Neuronal stem cell (in vitro differentiated cells): ENCODE measurements at regions not wholly inside any gene's neighbourhood (a gene's known extent, or its start where the extent isn't known, plus 50 kb on each side); places are given as distances from the start of the nearest gene placed in this dataset.

Experiments used
- DNase-seq: peaks from one replicate; pipeline ENCODE4 v3.0.0-alpha.2; 2013; ENCODE audit warnings: low spot score
- H2AFZ ChIP-seq: one replicate; pipeline ENCODE4 v1.6.1; 2013; ENCODE audit warnings: mild to moderate bottlenecking, low read length, inconsistent platforms
- H2AK5ac ChIP-seq: 2 replicates; pipeline ENCODE4 v1.6.1; 2013; ENCODE audit warnings: low read depth, mild to moderate bottlenecking, inconsistent platforms, low read length, moderate library complexity, mixed read lengths
- H2BK120ac ChIP-seq: 2 replicates; pipeline ENCODE4 v1.6.1; 2013; ENCODE audit warnings: low read depth, mild to moderate bottlenecking, inconsistent platforms, low read length, moderate library complexity, mixed read lengths
- H2BK12ac ChIP-seq: one replicate; pipeline ENCODE4 v1.6.1; 2013; ENCODE audit warnings: low read length, inconsistent platforms
- H2BK15ac ChIP-seq: 2 replicates; pipeline ENCODE4 v1.6.1; 2013; ENCODE audit warnings: mild to moderate bottlenecking, low read length, inconsistent platforms, mixed read lengths
- H2BK5ac ChIP-seq: one replicate; pipeline ENCODE4 v1.6.1; 2013; ENCODE audit warnings: inconsistent platforms, mild to moderate bottlenecking, low read length, moderate library complexity
- H3K14ac ChIP-seq: one replicate; pipeline ENCODE4 v1.6.1; 2013; ENCODE audit warnings: low read length, inconsistent platforms
- H3K18ac ChIP-seq: 2 replicates; pipeline ENCODE4 v1.6.1; 2013; ENCODE audit warnings: low read length, inconsistent platforms
- H3K23ac ChIP-seq: 2 replicates; pipeline ENCODE4 v1.6.1; 2013; ENCODE audit warnings: low read depth, mild to moderate bottlenecking, mixed read lengths, low read length, inconsistent platforms; ENCODE audit not compliant: poor library complexity
- H3K27ac ChIP-seq: replicated peaks from 3 replicates; pipeline ENCODE4 v1.5.1; 2013; ENCODE audit warnings: low read length, inconsistent platforms
- H3K27me3 ChIP-seq, 3 experiments: 2 replicates each; pipeline ENCODE4 v1.6.1; 2013; ENCODE audit warnings: low read length in 3 of 3, mild to moderate bottlenecking in 2 of 3, inconsistent platforms in 1 of 3, low read depth in 1 of 3, mixed read lengths in 1 of 3, moderate library complexity in 1 of 3; ENCODE audit not compliant: control insufficient read depth in 3 of 3, insufficient read depth in 3 of 3
- H3K36me3 ChIP-seq, 2 donors: replicated peaks in 1 of 2; 2 replicates each; pipeline ENCODE4 v1.6.1; 2013; ENCODE audit warnings: low read length in 2 of 2; ENCODE audit not compliant: control insufficient read depth in 2 of 2, insufficient read depth in 2 of 2
- H3K4ac ChIP-seq: 2 replicates; pipeline ENCODE4 v1.6.1; 2013; ENCODE audit warnings: inconsistent platforms, mild to moderate bottlenecking, low read length, moderate library complexity
- H3K4me1 ChIP-seq, 2 donors: 1 replicate in 1 of 2; 2 replicates in 1 of 2; pipeline ENCODE4 v1.6.1; 2013; ENCODE audit warnings: low read length in 2 of 2, low read depth in 1 of 2; ENCODE audit not compliant: control insufficient read depth in 2 of 2, insufficient read depth in 1 of 2
- H3K4me2 ChIP-seq: one replicate; pipeline ENCODE4 v1.6.1; 2013; ENCODE audit warnings: mild to moderate bottlenecking, low read length, inconsistent platforms; ENCODE audit not compliant: insufficient read depth, poor library complexity, severe bottlenecking
- H3K4me3 ChIP-seq, 2 donors: 2 replicates each; pipeline ENCODE4 v1.5.1; 2013; ENCODE audit warnings: low read length in 2 of 2, mild to moderate bottlenecking in 2 of 2, inconsistent platforms in 1 of 2, moderate library complexity in 1 of 2
- H3K79me1 ChIP-seq: one replicate; pipeline ENCODE4 v1.6.1; 2013; ENCODE audit warnings: low read depth, mild to moderate bottlenecking, inconsistent platforms, low read length, moderate library complexity
- H3K9ac ChIP-seq: one replicate; pipeline ENCODE4 v1.6.1; 2013; ENCODE audit warnings: mild to moderate bottlenecking, low read depth, low read length, inconsistent platforms; ENCODE audit not compliant: poor library complexity
- H3K9me3 ChIP-seq, 2 donors: replicated peaks in 1 of 2; 2 replicates each; pipeline versions ENCODE3 to v1.6.1; 2013; ENCODE audit warnings: low read length in 2 of 2, mild to moderate bottlenecking in 2 of 2, inconsistent platforms in 1 of 2, low read depth in 1 of 2, mixed read lengths in 1 of 2, moderate library complexity in 1 of 2; ENCODE audit not compliant: control insufficient read depth in 2 of 2, insufficient read depth in 1 of 2
- H4K8ac ChIP-seq: one replicate; pipeline ENCODE4 v1.6.1; 2013; ENCODE audit warnings: low read depth, mild to moderate bottlenecking, inconsistent platforms, low read length, moderate library complexity
- H4K91ac ChIP-seq: one replicate; pipeline ENCODE4 v1.6.1; 2013; ENCODE audit warnings: low read length, low read depth, mild to moderate bottlenecking, inconsistent platforms; ENCODE audit not compliant: poor library complexity
- WGBS, 2 donors: extraction: QIAGEN DNeasy Blood & Tissue Kit; methylation state at CpG; one replicate each; pipeline ENCODE4 v1.1.7; 2013; ENCODE audit warnings: missing lambda C conversion rate in 2 of 2, mixed read lengths in 1 of 2; ENCODE audit not compliant: insufficient read length in 2 of 2, insufficient replicate concordance in 1 of 2; ENCODE audit errors: extremely low coverage in 2 of 2; 5-methylcytosine and 5-hydroxymethylcytosine counted together

- no peak overlapping the region for H3K9ac ChIP-seq
- no peaks in the 10 kb centered on the region for H3K4me1 ChIP-seq
- no peak for DNase-seq
- no peak overlapping the region for H3K4me2 ChIP-seq
- no peak overlapping the region for H3K4ac ChIP-seq
- no peak overlapping the region for H2BK5ac ChIP-seq
- H3K23ac ChIP-seq: no peak overlapping the region
- no peak overlapping the region for H3K14ac ChIP-seq
- H3K79me1 ChIP-seq: no peaks in the 10 kb centered on the region
- no peak overlapping the region for H2BK120ac ChIP-seq
- H2BK15ac ChIP-seq: no peak overlapping the region
- WGBS, 2 donors: no CpG with 5 or more reads among the region's 8 CpGs
- H3K36me3 ChIP-seq: no peaks in the 10 kb centered on the region
- no peak overlapping the region for H4K8ac ChIP-seq
- no peak overlapping the region for H3K27ac ChIP-seq
- no peaks in the 10 kb centered on the region for H3K9me3 ChIP-seq
- no peak overlapping the region for H2AK5ac ChIP-seq
- no peak overlapping the region for H4K91ac ChIP-seq
- no peak overlapping the region for H3K18ac ChIP-seq
- H3K27me3 ChIP-seq: no peaks in the 10 kb centered on the region
- H3K4me3 ChIP-seq: no peak overlapping the region
- H2AFZ ChIP-seq: no peak overlapping the region
- no peak overlapping the region for H2BK12ac ChIP-seq
These were observed 331.7 kb downstream of the LIG4 start for GRCh38 chr13:107883561-107884175.

- Histone ChIP-seq H3K4me1 (no peaks in the 10 kb centered on the region), H4K91ac (no peak overlapping the region), H3K79me1 (no peaks in the 10 kb centered on the region), H2AK5ac (no peak overlapping the region), H2AFZ (no peak overlapping the region), H3K9ac (no peak overlapping the region), H3K4me2 (no peak overlapping the region), H3K9me3 (no peaks in the 10 kb centered on the region), H2BK5ac (no peak overlapping the region), H3K4me3 (no peak overlapping the region), H3K23ac (no peak overlapping the region), H3K36me3 (no peaks in the 10 kb centered on the region), H2BK120ac (no peak overlapping the region), H3K18ac (no peak overlapping the region), H3K27me3 (no peaks in the 10 kb centered on the region), H2BK15ac (no peak overlapping the region), H4K8ac (no peak overlapping the region), H3K14ac (no peak overlapping the region), H2BK12ac (no peak overlapping the region), H3K4ac (no peak overlapping the region), H3K27ac (no peak overlapping the region)
- no CpG with 5 or more reads among the region's 11 CpGs for WGBS, 2 donors
- no peak for DNase-seq
These were observed 332.4 kb downstream of the LIG4 start for GRCh38 chr13:107882708-107883560.

- no CpG with 5 or more reads among the region's 3 CpGs for WGBS, 2 donors
- Histone ChIP-seq H2AK5ac (no peak overlapping the region), H3K23ac (no peak overlapping the region), H3K9ac (no peak overlapping the region), H3K27me3 (no peaks in the 10 kb centered on the region), H3K4ac (no peak overlapping the region), H3K79me1 (no peaks in the 10 kb centered on the region), H3K18ac (no peak overlapping the region), H3K36me3 (no peaks in the 10 kb centered on the region), H3K4me1 (no peaks in the 10 kb centered on the region), H4K8ac (no peak overlapping the region), H3K14ac (no peak overlapping the region), H2BK120ac (no peak overlapping the region), H2BK15ac (no peak overlapping the region), H2BK5ac (no peak overlapping the region), H2AFZ (no peak overlapping the region), H2BK12ac (no peak overlapping the region), H3K4me3 (no peak overlapping the region), H4K91ac (no peak overlapping the region), H3K27ac (no peak overlapping the region), H3K4me2 (no peak overlapping the region), H3K9me3 (no peaks in the 10 kb centered on the region)
- no peak for DNase-seq
These were observed 334.0 kb downstream of the LIG4 start for GRCh38 chr13:107881362-107881761.

- Histone ChIP-seq H2AK5ac (no peak overlapping the region), H3K23ac (no peak overlapping the region), H3K79me1 (no peaks in the 10 kb centered on the region), H2AFZ (no peak overlapping the region), H4K91ac (no peak overlapping the region), H3K9me3 (no peaks in the 10 kb centered on the region), H3K27ac (no peak overlapping the region), H3K4me2 (no peak overlapping the region), H3K4me3 (no peak overlapping the region), H3K4me1 (no peaks in the 10 kb centered on the region), H3K27me3 (peaks cover 0 to 18% (median 0%) of the 10 kb centered on the region in 3 experiments), H3K9ac (no peak overlapping the region), H3K4ac (no peak overlapping the region), H2BK15ac (no peak overlapping the region), H2BK12ac (no peak overlapping the region), H2BK120ac (no peak overlapping the region), H3K36me3 (no peaks in the 10 kb centered on the region), H3K14ac (no peak overlapping the region), H2BK5ac (no peak overlapping the region), H4K8ac (no peak overlapping the region), H3K18ac (no peak overlapping the region)
- whole genome bisulfite sequencing, 2 donors: no CpG with 5 or more reads among the region's 3 CpGs
- no peak for DNase-seq
These were observed 340.9 kb downstream of the LIG4 start for GRCh38 chr13:107874456-107874855.
